PC-9 (cell line): ENCODE measurements at regions not wholly inside any gene's neighbourhood (a gene's known extent, or its start where the extent isn't known, plus 50 kb on each side); places are given as distances from the start of the nearest gene placed in this dataset.
"Not testable (repeated sequence)": the region's sequence is repeated elsewhere in the genome, so short reads cannot be mapped to it uniquely, and the experiment has no call there.

Experiments used
- BruUV-seq: library from RNA; stranded (reverse); fragments of 400-500 nt; replicated peaks from 2 replicates; lab custom pipeline; 2021; lab: Mats Ljungman, UMichigan
- CTCF ChIA-PET: fragments of 300-600 bp; sonication (Branson Sonifier 250); formaldehyde crosslinking; loops from one replicate; lab custom pipeline; 2022; ENCODE audit warnings: antibody characterized with exemption; lab: Charles Lee
- POLR2A ChIA-PET: fragments of 300-600 bp; sonication (Branson Sonifier 250); formaldehyde crosslinking; loops from one replicate; lab custom pipeline; 2022; ENCODE audit warnings: antibody characterized with exemption; ENCODE audit not compliant: unreplicated experiment; lab: Charles Lee
- DNase-seq, 2 experiments: peaks; one replicate each; pipeline versions ENCODE4 v3.0.0 to v3.0.0-alpha.2; 2015 to 2022; ENCODE audit warnings: mixed read lengths in 1 of 2
- H2AFZ ChIP-seq: fragments of 200-600 bp; sonication (generic); 2 replicates; pipeline ENCODE4 v1.8.1; 2017; ENCODE audit warnings: antibody characterized with exemption
- H3F3A ChIP-seq: fragments of 200-600 bp; sonication (generic); 2 replicates; pipeline ENCODE4 v1.8.1; 2017; ENCODE audit warnings: antibody characterized with exemption, mild to moderate bottlenecking, low read depth; ENCODE audit not compliant: insufficient read depth
- H3K27ac ChIP-seq: fragments of 200-600 bp; sonication (generic); 2 replicates; pipeline ENCODE4 v1.6.1; 2016; ENCODE audit warnings: mixed run types
- H3K27me3 ChIP-seq: fragments of 200-600 bp; sonication (generic); 2 replicates; pipeline ENCODE4 v1.6.1; 2016; ENCODE audit warnings: low read depth, mixed run types; ENCODE audit not compliant: insufficient read depth
- H3K36me3 ChIP-seq: fragments of 200-600 bp; sonication (generic); 2 replicates; pipeline ENCODE4 v1.6.1; 2016; ENCODE audit warnings: low read depth, mixed run types
- H3K4me1 ChIP-seq: fragments of 200-600 bp; sonication (generic); replicated peaks from 2 replicates; pipeline ENCODE4 v1.6.1; 2016; ENCODE audit warnings: mixed run types; ENCODE audit not compliant: insufficient read depth
- H3K4me2 ChIP-seq: fragments of 200-600 bp; sonication (generic); 2 replicates; pipeline ENCODE4 v1.6.1; 2017; ENCODE audit warnings: mixed run types
- H3K4me3 ChIP-seq: fragments of 200-600 bp; sonication (generic); 2 replicates; pipeline ENCODE4 v1.6.1; 2016; ENCODE audit warnings: mixed run types
- H3K79me2 ChIP-seq: fragments of 200-600 bp; sonication (generic); 2 replicates; pipeline ENCODE4 v1.6.1; 2017; ENCODE audit warnings: low read depth, mixed run types
- H3K9me2 ChIP-seq: fragments of 200-600 bp; sonication (generic); 2 replicates; pipeline ENCODE4 v1.8.1; 2017; ENCODE audit warnings: mild to moderate bottlenecking; ENCODE audit not compliant: insufficient read depth
- H3K9me3 ChIP-seq: fragments of 200-600 bp; sonication (generic); 2 replicates; pipeline ENCODE4 v1.8.1; 2016; ENCODE audit warnings: low read depth; ENCODE audit not compliant: insufficient read depth
- H4K20me1 ChIP-seq: fragments of 200-600 bp; sonication (generic); 2 replicates; pipeline ENCODE4 v1.8.1; 2017; ENCODE audit not compliant: insufficient read depth
- CTCF ChIP-seq: fragments of 200-600 bp; sonication (generic); conservative IDR thresholded peaks from 2 replicates; pipeline ENCODE4 v1.6.1; 2017; ENCODE audit warnings: mixed run types, antibody characterized with exemption, mild to moderate bottlenecking, moderate library complexity
- EZH2 ChIP-seq: fragments of 200-600 bp; sonication (generic); IDR thresholded peaks from 2 replicates; pipeline ENCODE4 v1.8.0; 2017; ENCODE audit warnings: antibody characterized with exemption, low read depth
- intact Hi-C: fragments of 100-400 bp; cut with micrococcal nuclease; formaldehyde crosslinking; loops from one replicate; pipeline ENCODE4 v1.10.0; 2022; ENCODE audit not compliant: unreplicated experiment

DNA sequence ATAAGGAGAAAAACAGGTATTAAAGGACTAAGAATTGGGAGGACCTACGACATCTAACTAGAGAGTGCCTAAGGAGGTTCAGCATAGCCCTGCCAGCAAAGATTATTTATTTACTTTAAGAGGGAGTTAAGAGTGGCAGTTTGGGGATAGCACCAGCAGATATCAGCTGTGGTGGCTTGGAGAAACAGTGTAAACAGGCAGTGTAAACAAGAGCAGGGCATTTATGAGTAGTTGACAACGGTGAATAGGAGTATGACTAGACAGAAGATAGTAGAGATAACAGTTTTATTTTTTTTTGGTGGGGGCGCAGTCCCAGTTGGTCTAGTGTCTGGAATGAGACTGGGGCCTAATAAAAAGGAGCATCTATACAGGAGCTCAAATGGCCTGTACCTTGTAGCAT lies 115.2 kb downstream of the PCDH10 start:
- POLR2A ChIA-PET, H3K9me2 ChIP-seq, BruUV-seq, H4K20me1 ChIP-seq, H3K36me3 ChIP-seq, H2AFZ ChIP-seq, H3K4me3 ChIP-seq, H3K27me3 ChIP-seq, H3K9me3 ChIP-seq, H3K79me2 ChIP-seq, DNase-seq, intact Hi-C loops, H3K4me2 ChIP-seq, CTCF ChIA-PET, H3K27ac ChIP-seq, H3F3A ChIP-seq, H3K4me1 ChIP-seq: not testable (repeated sequence)

- H3K27me3 ChIP-seq = no peaks in the 10 kb centered on the region
- ChIA-PET POLR2A (no interaction called here), CTCF (no interaction called here)
- no peaks in the 10 kb centered on the region for H3K9me2 ChIP-seq
- no peaks in the 10 kb centered on the region for H4K20me1 ChIP-seq
- intact Hi-C loops = no loop called here
- TF ChIP-seq CTCF = no peak
- TF ChIP-seq EZH2 = no peak
- H3F3A ChIP-seq = no peaks in the 10 kb centered on the region
- H2AFZ ChIP-seq = no peak overlapping the region
- H3K4me2 ChIP-seq = no peak overlapping the region
- no peaks in the 10 kb centered on the region for H3K36me3 ChIP-seq
- H3K4me3 ChIP-seq = no peak overlapping the region
- no peak overlapping the region for H3K27ac ChIP-seq
- H3K4me1 ChIP-seq = no peaks in the 10 kb centered on the region
- no peak for DNase-seq
- H3K79me2 ChIP-seq = no peaks in the 10 kb centered on the region
- BruUV-seq = no TSS peak
- H3K9me3 ChIP-seq = no peaks in the 10 kb centered on the region
These were observed 114.0 kb downstream of the PCDH10 start for GRCh38 chr4:133263104-133263503.

DNA sequence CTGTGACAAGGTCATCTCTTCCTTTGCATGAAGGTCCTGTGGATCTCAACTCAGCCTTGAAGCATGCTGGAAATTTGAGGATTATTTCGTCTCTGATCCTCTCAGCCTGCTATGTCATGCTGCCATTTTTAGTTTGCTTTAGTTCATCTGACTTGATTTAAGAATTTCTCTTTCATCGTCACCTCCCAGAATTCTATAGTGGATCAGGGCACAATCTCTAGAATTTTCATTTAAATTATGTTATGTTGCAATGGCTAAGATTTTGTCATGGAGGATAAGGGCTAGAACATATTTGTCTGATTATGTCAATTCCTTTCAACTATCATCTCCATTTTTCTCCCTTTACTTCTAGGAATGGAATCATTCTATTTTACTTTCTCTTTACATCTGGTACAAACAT lies 98.8 kb downstream of the PCDH10 start:
- H3K79me2 ChIP-seq = no peaks in the 10 kb centered on the region
- no peaks in the 10 kb centered on the region for H3K27me3 ChIP-seq
- H3F3A ChIP-seq = no peaks in the 10 kb centered on the region
- no peak overlapping the region for H3K27ac ChIP-seq
- POLR2A ChIA-PET = no interaction called here
- H3K4me2 ChIP-seq = no peak overlapping the region
- intact Hi-C loops = no loop called here
- H3K4me3 ChIP-seq = no peak overlapping the region
- CTCF ChIA-PET = no interaction called here
- TF ChIP-seq EZH2 (no peak), CTCF (no peak)
- H2AFZ ChIP-seq = no peak overlapping the region
- no peaks in the 10 kb centered on the region for H4K20me1 ChIP-seq
- no peaks in the 10 kb centered on the region for H3K4me1 ChIP-seq
- no TSS peak for BruUV-seq
- no peak for DNase-seq
- no peaks in the 10 kb centered on the region for H3K36me3 ChIP-seq
- H3K9me2 ChIP-seq = no peaks in the 10 kb centered on the region
- H3K9me3 ChIP-seq = no peaks in the 10 kb centered on the region

DNA sequence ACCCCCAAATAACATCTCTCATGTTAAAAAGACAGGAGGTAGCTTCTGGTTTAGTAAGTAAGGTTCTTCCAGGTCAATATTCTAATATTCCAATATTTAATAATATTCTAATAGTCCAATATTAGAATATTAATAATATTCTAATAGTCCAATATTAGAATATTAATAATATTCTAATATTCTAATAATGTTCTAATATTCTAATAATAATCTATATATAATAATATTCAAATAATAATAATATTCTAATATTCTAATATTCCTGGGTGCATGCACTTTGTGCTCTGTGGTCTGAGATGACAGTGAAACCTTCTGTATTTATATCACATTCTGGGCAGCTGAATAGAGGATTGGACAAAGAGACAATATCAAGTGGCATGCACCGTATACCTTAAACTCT lies 96.1 kb downstream of the PCDH10 start:
- Histone ChIP-seq H3K9me3 (no peaks in the 10 kb centered on the region), H4K20me1 (no peaks in the 10 kb centered on the region), H3K4me2 (no peak overlapping the region), H3K27ac (no peak overlapping the region), H2AFZ (no peak overlapping the region), H3F3A (no peaks in the 10 kb centered on the region), H3K36me3 (no peaks in the 10 kb centered on the region), H3K4me3 (no peak overlapping the region), H3K9me2 (no peaks in the 10 kb centered on the region), H3K79me2 (no peaks in the 10 kb centered on the region), H3K27me3 (no peaks in the 10 kb centered on the region), H3K4me1 (no peaks in the 10 kb centered on the region)
- BruUV-seq = no TSS peak
- DNase-seq = no peak
- CTCF ChIA-PET = no interaction called here
- intact Hi-C loops = no loop called here
- POLR2A ChIA-PET = no interaction called here
- no peak for TF ChIP-seq CTCF
- no peak for TF ChIP-seq EZH2
